Lower leg skin (tissue), 3 donors: ENCODE measurements at regions not wholly inside any gene's neighbourhood (a gene's known extent, or its start where the extent isn't known, plus 50 kb on each side); places are given as distances from the start of the nearest gene placed in this dataset.
"Not testable (repeated sequence)": the region's sequence is repeated elsewhere in the genome, so short reads cannot be mapped to it uniquely, and the experiment has no call there.

Experiments used
- CTCF ChIP-seq, 3 donors: fragments of 450-650 bp; IDR thresholded peaks; one replicate each; pipeline ENCODE4 v1.5.1; 2016; ENCODE audit warnings: antibody characterized with exemption in 3 of 3, mild to moderate bottlenecking in 3 of 3, moderate library complexity in 2 of 3
- POLR2A ChIP-seq, 2 donors: fragments of 450-650 bp; IDR thresholded peaks; one replicate each; pipeline ENCODE4 v1.6.1; 2016 to 2017; ENCODE audit warnings: antibody characterized with exemption in 2 of 2, mild to moderate bottlenecking in 1 of 2, moderate library complexity in 1 of 2

GRCh38 chr2:91520523-91520922 lies 2829.1 kb downstream of the RPIA start:
- TF ChIP-seq CTCF, POLR2A (IDR thresholded peaks at IDR 0.05): not testable (repeated sequence)
